HG02840 (cell line): ENCODE measurements at regions not wholly inside any gene's neighbourhood (a gene's known extent, or its start where the extent isn't known, plus 50 kb on each side); places are given as distances from the start of the nearest gene placed in this dataset.

Source experiments
- ATAC-seq: cut with Tn5 transposase; IDR thresholded peaks from one replicate; pipeline ENCODE4 v1.9.1; 2021; ENCODE audit warnings: mild to moderate bottlenecking, moderate library complexity, moderate number of reproducible peaks; ENCODE audit not compliant: unreplicated experiment, low FRiP score

- no peak for ATAC-seq
Measured at GRCh38 chr21:23740463-23740862, 1866.8 kb downstream of the MRPL39 start.

GRCh38 chr21:23732776-23733175 lies 1874.5 kb downstream of the MRPL39 start:
- ATAC-seq, result no peak

GRCh38 chr21:23729331-23729730 lies 1878.0 kb downstream of the MRPL39 start:
- ATAC-seq, result no peak

GRCh38 chr21:23725576-23725975 lies 1881.7 kb downstream of the MRPL39 start:
- ATAC-seq, result no peak

- ATAC-seq, result no peak
Measured at GRCh38 chr21:23718446-23719285, 1888.6 kb downstream of the MRPL39 start.

- no peak for ATAC-seq
Measured at GRCh38 chr21:23712166-23712565, 1895.1 kb downstream of the MRPL39 start.

- ATAC-seq, result no peak
Measured at GRCh38 chr21:23706431-23706830, 1900.8 kb downstream of the MRPL39 start.

- no peak for ATAC-seq
Measured at GRCh38 chr21:23699402-23699801, 1907.9 kb downstream of the MRPL39 start.

- ATAC-seq, result no peak
Measured at GRCh38 chr21:23698619-23699018, 1908.7 kb downstream of the MRPL39 start.

GRCh38 chr21:23695443-23695842 lies 1911.8 kb downstream of the MRPL39 start:
- no peak for ATAC-seq

- ATAC-seq, result no peak
Measured at GRCh38 chr21:23694390-23694789, 1912.9 kb downstream of the MRPL39 start.

- ATAC-seq, result no peak
Measured at GRCh38 chr21:23690316-23690715, 1917.0 kb downstream of the MRPL39 start.

- ATAC-seq, result no peak
Measured at GRCh38 chr21:23686737-23687523, 1920.4 kb downstream of the MRPL39 start.

GRCh38 chr21:23684431-23684830 lies 1922.8 kb downstream of the MRPL39 start:
- ATAC-seq, result no peak

GRCh38 chr21:23664193-23664694 lies 1943.0 kb downstream of the MRPL39 start:
- no peak for ATAC-seq

- ATAC-seq, result no peak
Measured at GRCh38 chr21:23660560-23660959, 1946.7 kb downstream of the MRPL39 start.

GRCh38 chr21:23644768-23645167 lies 1962.5 kb downstream of the MRPL39 start:
- no peak for ATAC-seq

GRCh38 chr21:23639721-23640120 lies 1967.6 kb downstream of the MRPL39 start:
- no peak for ATAC-seq

GRCh38 chr21:23638131-23638695 lies 1969.1 kb downstream of the MRPL39 start:
- no peak for ATAC-seq

GRCh38 chr21:23633447-23633940 lies 1973.8 kb downstream of the MRPL39 start:
- no peak for ATAC-seq

GRCh38 chr21:23624281-23624680 lies 1983.0 kb downstream of the MRPL39 start:
- no peak for ATAC-seq
